ENCODE measurements at regions not wholly inside any gene's neighbourhood (a gene's known extent, or its start where the extent isn't known, plus 50 kb on each side); places are given as distances from the start of the nearest gene placed in this dataset.

DNA sequence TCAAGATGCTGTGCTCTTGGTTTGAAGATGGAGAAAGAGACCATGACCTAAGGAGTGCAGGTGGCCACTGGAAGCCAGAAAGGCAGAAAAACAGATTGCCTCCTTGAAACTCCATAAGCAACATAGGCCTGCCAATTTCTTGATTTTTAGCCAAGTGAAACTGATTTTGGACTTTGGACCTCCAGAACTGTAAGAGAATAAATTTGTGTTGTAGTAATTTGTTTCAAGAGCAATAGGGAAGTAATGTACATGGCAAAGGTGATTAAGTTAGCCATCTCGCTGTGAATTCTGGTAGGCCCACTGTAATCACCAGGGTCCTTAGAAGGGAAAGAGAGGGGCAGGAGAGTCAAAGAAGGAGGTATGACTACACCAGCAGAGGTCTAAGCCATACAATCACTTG is 238.8 kb downstream of the CNTN3 start:
- DNase-seq (ENCODE audit: low spot score) (no peak), ATAC-seq (ENCODE audit: low read depth) (no peak)
- H3K36me3 ChIP-seq (ENCODE audit: low read depth), result no peaks in the 10 kb centered on the region
- no peaks in the 10 kb centered on the region for H3K4me1 ChIP-seq (ENCODE audit: insufficient read depth, poor library complexity, severe bottlenecking)
- no peak overlapping the region for H3K4me3 ChIP-seq (ENCODE audit: severe bottlenecking)
- TF ChIP-seq, protein P1, sequence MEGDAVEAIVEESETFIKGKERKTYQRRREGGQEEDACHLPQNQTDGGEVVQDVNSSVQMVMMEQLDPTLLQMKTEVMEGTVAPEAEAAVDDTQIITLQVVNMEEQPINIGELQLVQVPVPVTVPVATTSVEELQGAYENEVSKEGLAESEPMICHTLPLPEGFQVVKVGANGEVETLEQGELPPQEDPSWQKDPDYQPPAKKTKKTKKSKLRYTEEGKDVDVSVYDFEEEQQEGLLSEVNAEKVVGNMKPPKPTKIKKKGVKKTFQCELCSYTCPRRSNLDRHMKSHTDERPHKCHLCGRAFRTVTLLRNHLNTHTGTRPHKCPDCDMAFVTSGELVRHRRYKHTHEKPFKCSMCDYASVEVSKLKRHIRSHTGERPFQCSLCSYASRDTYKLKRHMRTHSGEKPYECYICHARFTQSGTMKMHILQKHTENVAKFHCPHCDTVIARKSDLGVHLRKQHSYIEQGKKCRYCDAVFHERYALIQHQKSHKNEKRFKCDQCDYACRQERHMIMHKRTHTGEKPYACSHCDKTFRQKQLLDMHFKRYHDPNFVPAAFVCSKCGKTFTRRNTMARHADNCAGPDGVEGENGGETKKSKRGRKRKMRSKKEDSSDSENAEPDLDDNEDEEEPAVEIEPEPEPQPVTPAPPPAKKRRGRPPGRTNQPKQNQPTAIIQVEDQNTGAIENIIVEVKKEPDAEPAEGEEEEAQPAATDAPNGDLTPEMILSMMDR (IDR thresholded peaks at IDR 0.05; ENCODE audit: poor library complexity, severe bottlenecking), result no peak
- H3K27ac ChIP-seq (ENCODE audit: poor library complexity, severe bottlenecking), result no peak overlapping the region
- H3K27me3 ChIP-seq (ENCODE audit: insufficient read depth, poor library complexity, severe bottlenecking), result no peaks in the 10 kb centered on the region
- H3K9me3 ChIP-seq (ENCODE audit: severe bottlenecking), result no peaks in the 10 kb centered on the region

DNA sequence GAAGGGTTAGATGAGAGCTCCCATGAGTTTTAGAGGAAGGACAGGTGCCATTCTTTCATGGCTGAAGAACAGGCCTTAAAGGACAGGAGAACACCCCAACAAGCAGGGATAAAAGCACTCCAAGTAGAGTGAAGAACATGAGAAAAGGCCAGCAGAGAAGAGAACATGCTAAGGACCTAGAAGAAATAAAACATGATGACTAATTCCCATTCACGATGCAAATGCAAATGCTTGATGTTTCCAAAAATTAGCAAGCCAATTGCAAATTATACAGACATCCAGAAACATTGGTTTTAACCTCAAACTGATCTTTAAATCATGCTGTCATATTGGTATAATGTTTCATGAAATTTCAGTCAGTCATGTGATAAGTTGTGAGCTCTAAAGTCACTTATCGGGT is 241.7 kb downstream of the CNTN3 start:
- DNase-seq (ENCODE audit: low spot score), result no peak
- no peaks in the 10 kb centered on the region for H3K9me3 ChIP-seq (ENCODE audit: severe bottlenecking)

DNA sequence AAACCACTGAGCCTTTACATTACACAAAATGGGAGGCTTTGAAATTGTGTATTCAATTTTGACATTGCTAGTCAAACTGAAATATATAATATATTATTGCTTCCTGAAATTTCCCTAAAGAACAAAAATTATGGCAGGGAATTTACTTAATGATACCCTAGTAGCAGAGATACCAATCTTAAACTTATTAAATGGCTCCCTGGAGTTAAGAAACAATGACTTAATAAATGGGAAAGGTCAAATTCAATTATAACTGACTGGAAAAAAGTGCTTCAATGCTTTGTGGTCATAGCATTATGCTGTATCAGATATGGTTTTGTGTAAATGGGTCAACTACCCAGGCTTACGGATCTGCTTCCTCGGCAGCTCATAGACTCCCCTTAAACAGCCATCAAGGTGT is 244.1 kb downstream of the CNTN3 start:
- no peak for DNase-seq (ENCODE audit: low spot score)
- no peak for ATAC-seq (ENCODE audit: low read depth)
- Histone ChIP-seq H3K27me3 (ENCODE audit: insufficient read depth, poor library complexity, severe bottlenecking) (no peaks in the 10 kb centered on the region), H3K9me3 (ENCODE audit: severe bottlenecking) (no peaks in the 10 kb centered on the region), H3K4me1 (ENCODE audit: insufficient read depth, poor library complexity, severe bottlenecking) (no peaks in the 10 kb centered on the region), H3K4me3 (ENCODE audit: severe bottlenecking) (no peak overlapping the region), H3K27ac (ENCODE audit: poor library complexity, severe bottlenecking) (no peak overlapping the region), H3K36me3 (ENCODE audit: low read depth) (no peaks in the 10 kb centered on the region)
- TF ChIP-seq, protein P1 (IDR thresholded peaks at IDR 0.05; ENCODE audit: poor library complexity, severe bottlenecking), result no peak

More for the DNA sequence above, 241.7 kb downstream of the CNTN3 start:
- no peak overlapping the region for H3K4me3 ChIP-seq (ENCODE audit: severe bottlenecking)
- no peaks in the 10 kb centered on the region for H3K36me3 ChIP-seq (ENCODE audit: low read depth)
- no peak for ATAC-seq (ENCODE audit: low read depth)
- TF ChIP-seq, protein P1 (IDR thresholded peaks at IDR 0.05; ENCODE audit: poor library complexity, severe bottlenecking), result no peak
- H3K27me3 ChIP-seq (ENCODE audit: insufficient read depth, poor library complexity, severe bottlenecking), result no peaks in the 10 kb centered on the region
- no peak overlapping the region for H3K27ac ChIP-seq (ENCODE audit: poor library complexity, severe bottlenecking)
- no peaks in the 10 kb centered on the region for H3K4me1 ChIP-seq (ENCODE audit: insufficient read depth, poor library complexity, severe bottlenecking)

DNA sequence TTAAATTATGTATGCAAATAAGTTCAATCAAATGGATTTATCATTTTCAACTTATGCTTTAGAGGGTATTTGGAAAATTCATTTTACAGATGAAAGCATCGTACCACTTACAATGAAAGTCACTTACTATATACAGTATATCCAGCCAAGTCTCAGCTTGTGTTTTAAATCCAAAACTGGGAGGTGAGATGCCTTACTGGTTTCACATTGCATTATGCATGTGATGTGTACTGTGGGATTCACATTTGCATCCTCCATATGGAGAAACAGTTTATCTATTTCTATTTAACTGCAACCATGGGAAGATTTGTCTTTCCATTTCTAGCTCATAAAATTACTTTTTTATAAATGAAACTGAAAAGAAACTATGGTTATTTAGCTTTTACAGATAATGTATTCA is 248.1 kb downstream of the CNTN3 start:
- no peaks in the 10 kb centered on the region for H3K36me3 ChIP-seq (ENCODE audit: low read depth)
- H3K27ac ChIP-seq (ENCODE audit: poor library complexity, severe bottlenecking), result no peak overlapping the region
- no peak overlapping the region for H3K4me3 ChIP-seq (ENCODE audit: severe bottlenecking)
- DNase-seq (ENCODE audit: low spot score), result no peak
- no peaks in the 10 kb centered on the region for H3K4me1 ChIP-seq (ENCODE audit: insufficient read depth, poor library complexity, severe bottlenecking)
- no peaks in the 10 kb centered on the region for H3K27me3 ChIP-seq (ENCODE audit: insufficient read depth, poor library complexity, severe bottlenecking)
- TF ChIP-seq, protein P1 (IDR thresholded peaks at IDR 0.05; ENCODE audit: poor library complexity, severe bottlenecking), result no peak
- no peaks in the 10 kb centered on the region for H3K9me3 ChIP-seq (ENCODE audit: severe bottlenecking)
- ATAC-seq (ENCODE audit: low read depth), result no peak

DNA sequence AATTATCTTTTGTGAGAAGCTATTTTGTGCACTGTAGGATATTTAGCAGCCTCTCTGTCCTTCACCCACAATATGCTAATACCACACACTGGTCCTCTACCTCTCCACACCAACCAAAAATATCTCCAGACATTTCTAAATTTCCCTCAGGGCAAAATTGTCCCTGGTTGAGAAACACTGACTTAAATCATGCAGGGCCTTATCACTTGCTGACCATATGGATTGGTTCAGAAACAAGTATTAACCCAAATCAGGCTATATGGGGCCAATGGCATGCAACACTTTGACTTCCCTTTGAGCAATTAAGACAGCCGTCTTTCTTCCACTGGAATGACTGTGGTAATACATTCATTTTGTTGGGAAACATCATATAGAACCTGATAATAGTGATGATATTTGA is 251.1 kb downstream of the CNTN3 start:
- ATAC-seq (ENCODE audit: low read depth) (no peak), DNase-seq (ENCODE audit: low spot score) (no peak)
- no peaks in the 10 kb centered on the region for H3K36me3 ChIP-seq (ENCODE audit: low read depth)
- TF ChIP-seq, protein P1 (IDR thresholded peaks at IDR 0.05; ENCODE audit: poor library complexity, severe bottlenecking), result no peak
- H3K4me3 ChIP-seq (ENCODE audit: severe bottlenecking), result no peak overlapping the region
- H3K9me3 ChIP-seq (ENCODE audit: severe bottlenecking), result no peaks in the 10 kb centered on the region
- H3K27me3 ChIP-seq (ENCODE audit: insufficient read depth, poor library complexity, severe bottlenecking), result no peaks in the 10 kb centered on the region
- H3K4me1 ChIP-seq (ENCODE audit: insufficient read depth, poor library complexity, severe bottlenecking), result no peaks in the 10 kb centered on the region
- no peak overlapping the region for H3K27ac ChIP-seq (ENCODE audit: poor library complexity, severe bottlenecking)

All from RWPE2 (cell line).